ENCODE measurements at regions not wholly inside any gene's neighbourhood (a gene's known extent, or its start where the extent isn't known, plus 50 kb on each side); places are given as distances from the start of the nearest gene placed in this dataset.

DNA sequence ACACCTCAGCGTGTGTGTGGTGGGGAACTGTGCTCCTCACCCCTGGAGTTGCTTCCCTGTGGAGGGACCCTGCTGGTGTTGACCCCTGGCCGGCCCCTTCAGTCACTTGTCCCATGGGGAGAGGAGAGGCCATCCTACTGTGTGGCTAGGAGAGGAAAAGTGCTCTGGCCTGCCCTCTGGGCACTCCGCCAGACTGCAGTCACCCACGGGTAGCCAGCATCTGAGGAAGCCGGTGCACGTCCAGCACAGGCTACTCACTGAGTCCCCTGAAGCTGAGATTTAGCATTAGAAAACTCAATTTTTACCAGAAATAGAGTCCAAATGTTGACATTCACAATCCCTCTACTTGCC is 211.5 kb upstream of the RAB6C start:
- TF ChIP-seq POLR2A (IDR thresholded peaks at IDR 0.05) = no peak
- TF ChIP-seq, protein P1, sequence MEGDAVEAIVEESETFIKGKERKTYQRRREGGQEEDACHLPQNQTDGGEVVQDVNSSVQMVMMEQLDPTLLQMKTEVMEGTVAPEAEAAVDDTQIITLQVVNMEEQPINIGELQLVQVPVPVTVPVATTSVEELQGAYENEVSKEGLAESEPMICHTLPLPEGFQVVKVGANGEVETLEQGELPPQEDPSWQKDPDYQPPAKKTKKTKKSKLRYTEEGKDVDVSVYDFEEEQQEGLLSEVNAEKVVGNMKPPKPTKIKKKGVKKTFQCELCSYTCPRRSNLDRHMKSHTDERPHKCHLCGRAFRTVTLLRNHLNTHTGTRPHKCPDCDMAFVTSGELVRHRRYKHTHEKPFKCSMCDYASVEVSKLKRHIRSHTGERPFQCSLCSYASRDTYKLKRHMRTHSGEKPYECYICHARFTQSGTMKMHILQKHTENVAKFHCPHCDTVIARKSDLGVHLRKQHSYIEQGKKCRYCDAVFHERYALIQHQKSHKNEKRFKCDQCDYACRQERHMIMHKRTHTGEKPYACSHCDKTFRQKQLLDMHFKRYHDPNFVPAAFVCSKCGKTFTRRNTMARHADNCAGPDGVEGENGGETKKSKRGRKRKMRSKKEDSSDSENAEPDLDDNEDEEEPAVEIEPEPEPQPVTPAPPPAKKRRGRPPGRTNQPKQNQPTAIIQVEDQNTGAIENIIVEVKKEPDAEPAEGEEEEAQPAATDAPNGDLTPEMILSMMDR (IDR thresholded peaks at IDR 0.05) = no peak

All from lower leg skin (tissue), 3 donors.